ENCODE measurements at regions not wholly inside any gene's neighbourhood (a gene's known extent, or its start where the extent isn't known, plus 50 kb on each side); places are given as distances from the start of the nearest gene placed in this dataset.

DNA sequence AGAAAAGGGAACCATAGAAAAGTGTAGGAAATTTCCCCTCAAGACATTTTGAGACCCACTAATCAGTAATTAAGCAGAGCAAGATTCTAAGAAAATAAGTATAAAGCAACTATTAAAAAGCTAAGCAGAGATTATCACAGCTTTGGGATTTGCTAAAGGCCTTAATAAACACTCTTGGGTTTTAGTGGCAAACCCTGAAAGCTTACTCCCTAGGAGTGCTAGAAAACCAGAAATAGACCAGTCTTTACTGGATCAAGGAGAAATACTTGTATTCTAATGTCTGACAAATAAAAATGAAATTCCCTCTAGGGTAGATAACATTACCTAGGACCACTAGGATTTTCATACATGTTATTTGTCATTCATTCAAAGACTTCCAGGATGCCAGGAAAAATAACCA, 510.8 kb downstream of the SPATA31D1 start:
- TF ChIP-seq, protein P1, sequence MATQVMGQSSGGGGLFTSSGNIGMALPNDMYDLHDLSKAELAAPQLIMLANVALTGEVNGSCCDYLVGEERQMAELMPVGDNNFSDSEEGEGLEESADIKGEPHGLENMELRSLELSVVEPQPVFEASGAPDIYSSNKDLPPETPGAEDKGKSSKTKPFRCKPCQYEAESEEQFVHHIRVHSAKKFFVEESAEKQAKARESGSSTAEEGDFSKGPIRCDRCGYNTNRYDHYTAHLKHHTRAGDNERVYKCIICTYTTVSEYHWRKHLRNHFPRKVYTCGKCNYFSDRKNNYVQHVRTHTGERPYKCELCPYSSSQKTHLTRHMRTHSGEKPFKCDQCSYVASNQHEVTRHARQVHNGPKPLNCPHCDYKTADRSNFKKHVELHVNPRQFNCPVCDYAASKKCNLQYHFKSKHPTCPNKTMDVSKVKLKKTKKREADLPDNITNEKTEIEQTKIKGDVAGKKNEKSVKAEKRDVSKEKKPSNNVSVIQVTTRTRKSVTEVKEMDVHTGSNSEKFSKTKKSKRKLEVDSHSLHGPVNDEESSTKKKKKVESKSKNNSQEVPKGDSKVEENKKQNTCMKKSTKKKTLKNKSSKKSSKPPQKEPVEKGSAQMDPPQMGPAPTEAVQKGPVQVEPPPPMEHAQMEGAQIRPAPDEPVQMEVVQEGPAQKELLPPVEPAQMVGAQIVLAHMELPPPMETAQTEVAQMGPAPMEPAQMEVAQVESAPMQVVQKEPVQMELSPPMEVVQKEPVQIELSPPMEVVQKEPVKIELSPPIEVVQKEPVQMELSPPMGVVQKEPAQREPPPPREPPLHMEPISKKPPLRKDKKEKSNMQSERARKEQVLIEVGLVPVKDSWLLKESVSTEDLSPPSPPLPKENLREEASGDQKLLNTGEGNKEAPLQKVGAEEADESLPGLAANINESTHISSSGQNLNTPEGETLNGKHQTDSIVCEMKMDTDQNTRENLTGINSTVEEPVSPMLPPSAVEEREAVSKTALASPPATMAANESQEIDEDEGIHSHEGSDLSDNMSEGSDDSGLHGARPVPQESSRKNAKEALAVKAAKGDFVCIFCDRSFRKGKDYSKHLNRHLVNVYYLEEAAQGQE (IDR thresholded peaks at IDR 0.05; ENCODE audit: low read depth), result no peak
- TF ChIP-seq YY1 (IDR thresholded peaks at IDR 0.05; ENCODE audit: extremely low read depth, insufficient replicate concordance, low read depth, low read length) (no peak), POLR2AphosphoS5 (IDR thresholded peaks at IDR 0.05; ENCODE audit: low read depth, low read length) (no peak), ELF1 (IDR thresholded peaks at IDR 0.05; ENCODE audit: borderline replicate concordance, low read depth) (no peak), SRF (IDR thresholded peaks at IDR 0.05; ENCODE audit: low read depth) (no peak), TCF7L2 (IDR thresholded peaks at IDR 0.05; ENCODE audit: borderline replicate concordance, extremely low read depth, insufficient read depth, insufficient read length) (no peak), CEBPB (IDR thresholded peaks at IDR 0.05; ENCODE audit: low read depth) (no peak), SP1 (IDR thresholded peaks at IDR 0.05; ENCODE audit: low read depth) (no peak), SIN3A (IDR thresholded peaks at IDR 0.05; ENCODE audit: low read depth) (no peak), ZNF274 (IDR thresholded peaks at IDR 0.05; ENCODE audit: low read depth, low read length) (no peak), CBX3 (IDR thresholded peaks at IDR 0.05; ENCODE audit: low read depth) (no peak), EZH2phosphoT487 (IDR thresholded peaks at IDR 0.05; ENCODE audit: borderline replicate concordance) (no peak), EZH2 (IDR thresholded peaks at IDR 0.05) (no peak), JUND (IDR thresholded peaks at IDR 0.05) (no peak), RAD21 (IDR thresholded peaks at IDR 0.05; ENCODE audit: low read depth) (no peak), FOSL1 (IDR thresholded peaks at IDR 0.05; ENCODE audit: low read depth) (no peak)
- TF ChIP-seq, protein P2, sequence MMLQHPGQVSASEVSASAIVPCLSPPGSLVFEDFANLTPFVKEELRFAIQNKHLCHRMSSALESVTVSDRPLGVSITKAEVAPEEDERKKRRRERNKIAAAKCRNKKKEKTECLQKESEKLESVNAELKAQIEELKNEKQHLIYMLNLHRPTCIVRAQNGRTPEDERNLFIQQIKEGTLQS (IDR thresholded peaks at IDR 0.05), result no peak
- TF ChIP-seq, protein P3, sequence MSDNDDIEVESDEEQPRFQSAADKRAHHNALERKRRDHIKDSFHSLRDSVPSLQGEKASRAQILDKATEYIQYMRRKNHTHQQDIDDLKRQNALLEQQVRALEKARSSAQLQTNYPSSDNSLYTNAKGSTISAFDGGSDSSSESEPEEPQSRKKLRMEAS (IDR thresholded peaks at IDR 0.05), result no peak
- Histone ChIP-seq H3K27me3 (ENCODE audit: insufficient read depth, low read length) (no peaks in the 10 kb centered on the region), H3K9me2 (ENCODE audit: insufficient read depth) (no peaks in the 10 kb centered on the region), H3K4me2 (ENCODE audit: low read length) (no peak overlapping the region), H3K79me2 (ENCODE audit: insufficient read depth, low read length) (no peaks in the 10 kb centered on the region), H3K36me3 (ENCODE audit: control insufficient read depth in 1 of 2, insufficient read depth in 2 of 2, low read length in 2 of 2) (no peaks in the 10 kb centered on the region), H2AFZ (ENCODE audit: low read depth, low read length, poor library complexity, severe bottlenecking) (no peak overlapping the region), H3K9ac (ENCODE audit: low read length) (no peak overlapping the region), H3K9me3 (ENCODE audit: control insufficient read depth in 1 of 2, insufficient read depth in 1 of 2, low read depth in 1 of 2, low read length in 2 of 2) (no peaks in the 10 kb centered on the region; a peak in 2 of 4 replicates), H3K4me1 (ENCODE audit: control insufficient read depth in 1 of 2, insufficient read depth in 2 of 2, low read length in 2 of 2) (no peaks in the 10 kb centered on the region), H3K27ac (ENCODE audit: low read depth, low read length) (no peak overlapping the region), H3K4me3 (replicated peaks in 1 of 2; ENCODE audit: low read depth in 1 of 2, low read length in 2 of 2) (no peak overlapping the region), H4K20me1 (ENCODE audit: insufficient read depth) (no peaks in the 10 kb centered on the region)
- RAD21 ChIA-PET (ENCODE audit: low non-redundant PET in 1 of 2, low total read pairs in 2 of 2, uncharacterized antibody in 2 of 2, unreplicated experiment in 2 of 2), result no interaction called here
- intact Hi-C loops (cut with micrococcal nuclease), result no loop called here
- ATAC-seq (no peak), DNase-seq (ENCODE audit: low read depth, low spot score) (no peak)
- POLR2A ChIA-PET, result no interaction called here
- no TSS peak for BruUV-seq (replicated peaks)
- CTCF ChIA-PET, result no interaction called here
